ENCODE measurements at regions not wholly inside any gene's neighbourhood (a gene's known extent, or its start where the extent isn't known, plus 50 kb on each side); places are given as distances from the start of the nearest gene placed in this dataset.

GRCh38 chr7:24341691-24342413, 57.9 kb downstream of the NPY start:
- TF ChIP-seq POLR2A (IDR thresholded peaks at IDR 0.05) (no peak), EP300 (IDR thresholded peaks at IDR 0.05) (no peak), CTCF (IDR thresholded peaks at IDR 0.05) (no peak)
- no peaks in the 10 kb centered on the region for H3K9me3 ChIP-seq
- H3K4me3 ChIP-seq, result no peak overlapping the region
- H3K4me1 ChIP-seq (ENCODE audit: insufficient read depth), result no peaks in the 10 kb centered on the region
- no peaks in the 10 kb centered on the region for H3K36me3 ChIP-seq
- no peak for DNase-seq
- intact Hi-C loops (cut with DNase I), result no loop called here
- H3K27me3 ChIP-seq, result no peaks in the 10 kb centered on the region
- no peak overlapping the region for H3K27ac ChIP-seq
- WGBS, 3 donors, result 60 to 66% (median 60%) methylated on average over 3 of the region's 3 CpGs

GRCh38 chr7:24343614-24344013, 59.6 kb downstream of the NPY start:
- WGBS, 3 donors, result 52 to 63% (median 60%) methylated on average over 2 of the region's 2 CpGs
- Histone ChIP-seq H3K4me3 (no peak overlapping the region), H3K36me3 (no peaks in the 10 kb centered on the region), H3K9me3 (no peaks in the 10 kb centered on the region), H3K27me3 (no peaks in the 10 kb centered on the region), H3K27ac (no peak overlapping the region), H3K4me1 (ENCODE audit: insufficient read depth) (no peaks in the 10 kb centered on the region)
- DNase-seq, result no peak
- intact Hi-C loops (cut with DNase I), result no loop called here
- TF ChIP-seq CTCF (IDR thresholded peaks at IDR 0.05) (no peak), EP300 (IDR thresholded peaks at IDR 0.05) (no peak), POLR2A (IDR thresholded peaks at IDR 0.05) (no peak)

DNA sequence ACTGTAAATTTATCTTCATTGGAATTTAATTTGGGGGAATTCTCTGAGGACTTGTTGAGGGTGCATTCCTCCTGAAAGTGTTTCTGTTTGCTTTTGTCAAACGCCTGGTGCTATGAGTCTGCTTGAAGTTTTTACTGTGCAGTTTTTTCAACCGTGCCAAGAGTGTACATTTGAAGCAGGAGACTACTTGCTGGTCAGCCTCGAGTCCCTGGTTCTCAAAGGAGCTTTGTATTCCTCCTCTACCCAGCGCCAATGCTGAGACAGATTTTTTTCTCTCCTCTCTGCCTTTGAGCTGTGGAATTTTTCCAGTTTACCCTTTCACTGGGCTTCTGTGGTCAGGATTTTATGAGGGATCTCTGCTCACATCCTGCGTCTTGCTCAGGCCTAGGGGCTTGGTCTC, 62.1 kb downstream of the NPY start:
- no peaks in the 10 kb centered on the region for H3K36me3 ChIP-seq

GRCh38 chr7:24346716-24347115, 62.7 kb downstream of the NPY start:
- DNase-seq, result no peak
- no peaks in the 10 kb centered on the region for H3K36me3 ChIP-seq
- H3K4me3 ChIP-seq, result no peak overlapping the region
- intact Hi-C loops (cut with DNase I), result no loop called here
- no peaks in the 10 kb centered on the region for H3K4me1 ChIP-seq (ENCODE audit: insufficient read depth)
- H3K27ac ChIP-seq, result no peak overlapping the region
- no peak for TF ChIP-seq CTCF (IDR thresholded peaks at IDR 0.05)
- no peak for TF ChIP-seq EP300 (IDR thresholded peaks at IDR 0.05)
- no peak for TF ChIP-seq POLR2A (IDR thresholded peaks at IDR 0.05)
- no peaks in the 10 kb centered on the region for H3K27me3 ChIP-seq
- 96 to 100% (median 97%) methylated on average over 3 of the region's 3 CpGs for WGBS, 3 donors
- no peaks in the 10 kb centered on the region for H3K9me3 ChIP-seq

More for the DNA sequence above, 62.1 kb downstream of the NPY start:
- 19 to 29% (median 22%) methylated on average over 5 of the region's 5 CpGs for WGBS, 3 donors
- Histone ChIP-seq H3K4me1 (ENCODE audit: insufficient read depth) (no peaks in the 10 kb centered on the region), H3K27me3 (no peaks in the 10 kb centered on the region), H3K27ac (no peak overlapping the region), H3K4me3 (no peak overlapping the region), H3K9me3 (no peaks in the 10 kb centered on the region)
- DNase-seq, result no peak
- intact Hi-C loops (cut with DNase I), result no loop called here
- no peak for TF ChIP-seq EP300 (IDR thresholded peaks at IDR 0.05)

DNA sequence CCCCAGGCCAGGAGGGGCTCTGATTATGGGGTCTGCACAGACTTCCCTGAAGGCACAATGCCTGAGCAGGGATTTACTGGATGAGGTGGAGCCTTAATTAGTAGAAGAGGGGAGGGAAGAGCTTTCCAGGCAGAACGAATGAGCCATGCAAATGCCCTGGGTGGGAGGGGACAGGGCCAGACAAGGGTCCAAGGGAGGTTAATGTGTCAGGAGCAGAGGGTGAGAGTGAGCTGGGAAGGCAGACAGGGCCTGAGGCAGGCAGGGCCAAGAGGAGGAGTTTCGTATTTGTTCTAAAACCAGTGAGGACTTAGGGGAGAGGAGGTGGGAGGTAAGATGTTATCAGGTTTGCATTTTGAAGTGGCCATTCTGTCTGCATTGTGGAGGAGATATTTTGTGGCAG, 65.3 kb downstream of the NPY start:
- no peak for TF ChIP-seq POLR2A (IDR thresholded peaks at IDR 0.05)
- TF ChIP-seq CTCF (IDR thresholded peaks at IDR 0.05), result no peak
- TF ChIP-seq EP300 (IDR thresholded peaks at IDR 0.05), result no peak
- Histone ChIP-seq H3K36me3 (no peaks in the 10 kb centered on the region), H3K4me3 (no peak overlapping the region), H3K27ac (no peak overlapping the region), H3K4me1 (ENCODE audit: insufficient read depth) (no peaks in the 10 kb centered on the region), H3K27me3 (no peaks in the 10 kb centered on the region), H3K9me3 (no peaks in the 10 kb centered on the region)
- intact Hi-C loops (cut with DNase I), result no loop called here
- no peak for DNase-seq
- WGBS, 3 donors, result 47 to 52% (median 49%) methylated on average over 2 of the region's 2 CpGs

Data from ovary (tissue), 7 donors.